Keratinocyte (primary cell): ENCODE measurements at regions not wholly inside any gene's neighbourhood (a gene's known extent, or its start where the extent isn't known, plus 50 kb on each side); places are given as distances from the start of the nearest gene placed in this dataset.

Experiments used
- EZH2 ChIP-seq: IDR thresholded peaks from one replicate; pipeline ENCODE4 v1.6.1; 2012; ENCODE audit warnings: inconsistent platforms, mild to moderate bottlenecking, low read length, moderate library complexity
- TF ChIP-seq, protein P1 (sequence below), 3 experiments: IDR thresholded peaks in 1 of 3; conservative IDR thresholded peaks in 1 of 3; optimal IDR thresholded peaks in 1 of 3; 2 replicates in 2 of 3; 3 replicates in 1 of 3; pipeline versions ENCODE3 to v1.5.1; 2011; ENCODE audit warnings: low read length in 3 of 3, mild to moderate bottlenecking in 3 of 3, moderate library complexity in 2 of 3, control low read depth in 1 of 3, inconsistent platforms in 1 of 3; ENCODE audit not compliant: insufficient read depth in 2 of 3; ENCODE audit errors: extremely low read depth in 1 of 3

DNA sequence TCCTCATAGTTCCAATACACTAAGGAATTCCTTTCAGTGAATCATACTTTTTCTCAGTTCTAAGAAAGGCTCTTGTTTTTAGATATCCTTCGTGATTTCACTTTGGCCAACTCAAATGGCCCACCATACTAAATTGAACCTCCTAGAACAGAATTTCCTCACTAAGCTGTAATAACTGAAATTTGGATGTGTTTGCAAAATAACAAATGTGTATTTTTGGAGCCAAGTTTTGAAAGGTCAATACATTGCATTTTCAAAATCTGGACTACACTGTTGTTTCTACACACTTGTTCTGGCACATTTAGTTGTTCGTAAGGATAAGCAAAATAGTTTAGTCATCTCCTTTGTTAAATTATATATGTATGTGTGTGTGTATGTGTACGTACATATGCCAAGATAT, 439.0 kb upstream of the STXBP6 start:
- TF ChIP-seq, protein P1, sequence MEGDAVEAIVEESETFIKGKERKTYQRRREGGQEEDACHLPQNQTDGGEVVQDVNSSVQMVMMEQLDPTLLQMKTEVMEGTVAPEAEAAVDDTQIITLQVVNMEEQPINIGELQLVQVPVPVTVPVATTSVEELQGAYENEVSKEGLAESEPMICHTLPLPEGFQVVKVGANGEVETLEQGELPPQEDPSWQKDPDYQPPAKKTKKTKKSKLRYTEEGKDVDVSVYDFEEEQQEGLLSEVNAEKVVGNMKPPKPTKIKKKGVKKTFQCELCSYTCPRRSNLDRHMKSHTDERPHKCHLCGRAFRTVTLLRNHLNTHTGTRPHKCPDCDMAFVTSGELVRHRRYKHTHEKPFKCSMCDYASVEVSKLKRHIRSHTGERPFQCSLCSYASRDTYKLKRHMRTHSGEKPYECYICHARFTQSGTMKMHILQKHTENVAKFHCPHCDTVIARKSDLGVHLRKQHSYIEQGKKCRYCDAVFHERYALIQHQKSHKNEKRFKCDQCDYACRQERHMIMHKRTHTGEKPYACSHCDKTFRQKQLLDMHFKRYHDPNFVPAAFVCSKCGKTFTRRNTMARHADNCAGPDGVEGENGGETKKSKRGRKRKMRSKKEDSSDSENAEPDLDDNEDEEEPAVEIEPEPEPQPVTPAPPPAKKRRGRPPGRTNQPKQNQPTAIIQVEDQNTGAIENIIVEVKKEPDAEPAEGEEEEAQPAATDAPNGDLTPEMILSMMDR (optimal IDR thresholded peaks at IDR 0.05 in 1 of 3, IDR thresholded peaks at IDR 0.05 in 1 of 3, conservative IDR thresholded peaks at IDR 0.05 in 1 of 3; ENCODE audit: extremely low read depth in 1 of 3, insufficient read depth in 2 of 3, low read length in 3 of 3), result no peak
- TF ChIP-seq EZH2, result no peak
